22Rv1 (cell line): ENCODE measurements at regions not wholly inside any gene's neighbourhood (a gene's known extent, or its start where the extent isn't known, plus 50 kb on each side); places are given as distances from the start of the nearest gene placed in this dataset.

ENCODE experiments used
- H3K27ac ChIP-seq: fragments of 450-650 bp; 2 replicates; pipeline ENCODE4 v1.5.1; 2017
- ZFX ChIP-seq: fragments of 450-650 bp; IDR thresholded peaks from 2 replicates; pipeline ENCODE4 v1.6.1; 2017; ENCODE audit warnings: antibody characterized with exemption, borderline replicate concordance
- TF ChIP-seq, protein P1 (sequence below): fragments of 450-650 bp; IDR thresholded peaks from 2 replicates; pipeline ENCODE4 v1.5.1; 2017; ENCODE audit warnings: mild to moderate bottlenecking

- no peak overlapping the region for H3K27ac ChIP-seq
- no peak for TF ChIP-seq ZFX
- TF ChIP-seq, protein P1, sequence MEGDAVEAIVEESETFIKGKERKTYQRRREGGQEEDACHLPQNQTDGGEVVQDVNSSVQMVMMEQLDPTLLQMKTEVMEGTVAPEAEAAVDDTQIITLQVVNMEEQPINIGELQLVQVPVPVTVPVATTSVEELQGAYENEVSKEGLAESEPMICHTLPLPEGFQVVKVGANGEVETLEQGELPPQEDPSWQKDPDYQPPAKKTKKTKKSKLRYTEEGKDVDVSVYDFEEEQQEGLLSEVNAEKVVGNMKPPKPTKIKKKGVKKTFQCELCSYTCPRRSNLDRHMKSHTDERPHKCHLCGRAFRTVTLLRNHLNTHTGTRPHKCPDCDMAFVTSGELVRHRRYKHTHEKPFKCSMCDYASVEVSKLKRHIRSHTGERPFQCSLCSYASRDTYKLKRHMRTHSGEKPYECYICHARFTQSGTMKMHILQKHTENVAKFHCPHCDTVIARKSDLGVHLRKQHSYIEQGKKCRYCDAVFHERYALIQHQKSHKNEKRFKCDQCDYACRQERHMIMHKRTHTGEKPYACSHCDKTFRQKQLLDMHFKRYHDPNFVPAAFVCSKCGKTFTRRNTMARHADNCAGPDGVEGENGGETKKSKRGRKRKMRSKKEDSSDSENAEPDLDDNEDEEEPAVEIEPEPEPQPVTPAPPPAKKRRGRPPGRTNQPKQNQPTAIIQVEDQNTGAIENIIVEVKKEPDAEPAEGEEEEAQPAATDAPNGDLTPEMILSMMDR: no peak
Observed at GRCh38 chr16:60328152-60328551, 1594.0 kb upstream of the GOT2 start.

DNA sequence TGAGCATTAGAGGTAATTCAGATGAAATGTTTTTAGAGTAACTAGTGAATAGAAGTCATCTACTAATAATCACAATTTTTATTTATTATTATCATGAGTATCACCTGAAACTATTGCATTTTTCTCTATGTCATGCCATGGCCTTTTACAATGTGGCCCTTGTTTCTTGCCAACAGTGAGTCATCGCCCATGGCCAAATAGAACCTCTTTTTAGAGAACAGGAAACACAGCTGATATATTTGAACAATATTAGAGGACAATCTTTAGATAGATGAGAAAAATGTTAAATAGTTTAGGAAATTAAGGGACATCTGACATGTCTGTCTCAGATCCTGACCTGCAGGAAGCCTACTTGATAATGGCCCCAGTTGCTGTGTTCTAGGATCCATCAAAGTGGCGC, 1584.4 kb upstream of the GOT2 start:
- TF ChIP-seq, protein P1: no peak
- no peak for TF ChIP-seq ZFX
- no peak overlapping the region for H3K27ac ChIP-seq

GRCh38 chr16:60310846-60311445, 1576.8 kb upstream of the GOT2 start:
- TF ChIP-seq, protein P1: no peak
- no peak for TF ChIP-seq ZFX
- no peak overlapping the region for H3K27ac ChIP-seq

- no peak overlapping the region for H3K27ac ChIP-seq
- TF ChIP-seq, protein P1: no peak
Observed at GRCh38 chr16:60304720-60305119, 1570.6 kb upstream of the GOT2 start.

- no peak for TF ChIP-seq ZFX
- TF ChIP-seq, protein P1: no peak
- no peak overlapping the region for H3K27ac ChIP-seq
Observed at GRCh38 chr16:60304066-60304465, 1570.0 kb upstream of the GOT2 start.

- H3K27ac ChIP-seq: no peak overlapping the region
- TF ChIP-seq ZFX: no peak
- TF ChIP-seq, protein P1: no peak
Observed at GRCh38 chr16:60302676-60303075, 1568.6 kb upstream of the GOT2 start.

- TF ChIP-seq, protein P1: no peak
- no peak for TF ChIP-seq ZFX
- no peak overlapping the region for H3K27ac ChIP-seq
Observed at GRCh38 chr16:60302261-60302660, 1568.1 kb upstream of the GOT2 start.
